OCI-LY3 (cell line): ENCODE measurements at regions not wholly inside any gene's neighbourhood (a gene's known extent, or its start where the extent isn't known, plus 50 kb on each side); places are given as distances from the start of the nearest gene placed in this dataset.

Experiments
- H2AFZ ChIP-seq: fragments of 200-600, 300-600 bp; shearing (Covaris generic); 2 replicates; pipeline ENCODE4 v1.6.0; 2014; ENCODE audit warnings: antibody characterized with exemption, low read depth, low read length
- H3K27ac ChIP-seq: fragments of 200-600, 300-600 bp; sonication (generic); 2 replicates; pipeline ENCODE4 v1.5.1; 2014; ENCODE audit warnings: mild to moderate bottlenecking, low read length, moderate library complexity, mixed read lengths
- H3K27me3 ChIP-seq: fragments of 200-600, 300-600 bp; sonication (generic); 2 replicates; pipeline ENCODE4 v1.6.1; 2014; ENCODE audit warnings: low read depth, low read length, mixed read lengths
- H3K36me3 ChIP-seq: fragments of 200-600, 300-600 bp; sonication (generic); replicated peaks from 2 replicates; pipeline ENCODE3; 2014; ENCODE audit warnings: low read depth, low read length, mixed read lengths
- H3K4me1 ChIP-seq: fragments of 300-600, 200-600 bp; sonication (generic); 2 replicates; pipeline ENCODE4 v1.6.1; 2014; ENCODE audit warnings: low read length, mixed read lengths
- H3K4me2 ChIP-seq: fragments of 200-600, 300-600 bp; sonication (generic); 2 replicates; pipeline ENCODE4 v1.6.1; 2014; ENCODE audit warnings: low read length, mixed read lengths
- H3K4me3 ChIP-seq: fragments of 300-600, 200-600 bp; sonication (generic); 2 replicates; pipeline ENCODE4 v1.5.1; 2014; ENCODE audit warnings: antibody characterized with exemption, mild to moderate bottlenecking, low read length, moderate library complexity
- H3K79me2 ChIP-seq: fragments of 300-600, 200-600 bp; shearing (Covaris generic); 2 replicates; pipeline ENCODE4 v1.6.1; 2014; ENCODE audit warnings: mild to moderate bottlenecking, low read length, mixed read lengths
- H3K9ac ChIP-seq: fragments of 300-600, 200-600 bp; shearing (Covaris generic); 2 replicates; pipeline ENCODE4 v1.6.0; 2014; ENCODE audit warnings: mild to moderate bottlenecking, low read length, moderate library complexity
- H3K9me3 ChIP-seq: fragments of 200-600, 300-600 bp; shearing (Covaris generic); 2 replicates; pipeline ENCODE4 v1.6.1; 2014; ENCODE audit warnings: low read length, mixed read lengths; ENCODE audit not compliant: insufficient read depth
- H4K20me1 ChIP-seq: fragments of 200-600, 300-600 bp; sonication (generic); 2 replicates; pipeline ENCODE4 v1.6.1; 2016; ENCODE audit warnings: low read length, mixed read lengths; ENCODE audit not compliant: insufficient read depth
- EZH2phosphoT487 ChIP-seq: fragments of 200-600 bp; shearing (Covaris generic); IDR thresholded peaks from 2 replicates; pipeline ENCODE4 v1.6.1; 2018; ENCODE audit warnings: antibody characterized with exemption, mixed run types, low read depth
- TF ChIP-seq, protein P1 (sequence below): fragments of 200-600, 300-600 bp; sonication (generic); IDR thresholded peaks from 2 replicates; pipeline ENCODE4 v1.5.1; 2014; ENCODE audit warnings: antibody characterized with exemption, low read length, low read depth

DNA sequence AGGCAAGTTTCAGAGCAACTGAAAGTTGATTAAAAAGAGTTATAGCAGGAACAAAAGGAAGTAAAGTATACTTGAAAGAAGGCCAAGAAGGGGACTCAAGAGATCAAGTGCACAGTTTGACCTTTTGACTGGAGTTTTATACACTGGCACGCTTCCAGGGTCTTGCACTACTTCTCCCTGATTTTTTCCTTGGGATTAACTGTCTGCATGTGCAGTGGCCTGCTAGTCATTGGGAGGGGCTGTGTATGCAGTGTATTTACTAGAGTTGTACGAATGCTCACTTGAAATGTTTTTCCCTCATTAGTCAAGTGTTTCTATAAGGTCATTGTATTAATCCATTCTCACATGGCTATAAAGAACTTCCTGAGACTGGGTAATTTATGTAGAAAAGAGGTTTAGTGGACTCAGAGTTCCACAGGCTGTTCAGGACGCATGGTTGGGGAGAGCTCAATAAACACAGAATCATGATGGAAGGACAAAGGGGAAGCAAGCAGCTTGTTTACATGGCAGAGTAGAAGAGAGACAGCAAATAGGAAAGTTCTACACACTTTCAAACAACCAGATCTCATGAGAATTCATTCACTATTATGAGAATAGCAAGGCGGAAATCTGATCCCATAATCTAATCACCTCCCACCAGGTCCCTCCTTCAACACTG is 571.8 kb downstream of the ZPLD1 start:
- no peaks in the 10 kb centered on the region for H4K20me1 ChIP-seq
- H3K4me1 ChIP-seq = no peaks in the 10 kb centered on the region
- H3K9me3 ChIP-seq = no peaks in the 10 kb centered on the region
- H3K4me3 ChIP-seq = no peak overlapping the region
- H3K9ac ChIP-seq = no peak overlapping the region
- no peak overlapping the region for H3K4me2 ChIP-seq
- no peak for TF ChIP-seq EZH2phosphoT487
- TF ChIP-seq, protein P1, sequence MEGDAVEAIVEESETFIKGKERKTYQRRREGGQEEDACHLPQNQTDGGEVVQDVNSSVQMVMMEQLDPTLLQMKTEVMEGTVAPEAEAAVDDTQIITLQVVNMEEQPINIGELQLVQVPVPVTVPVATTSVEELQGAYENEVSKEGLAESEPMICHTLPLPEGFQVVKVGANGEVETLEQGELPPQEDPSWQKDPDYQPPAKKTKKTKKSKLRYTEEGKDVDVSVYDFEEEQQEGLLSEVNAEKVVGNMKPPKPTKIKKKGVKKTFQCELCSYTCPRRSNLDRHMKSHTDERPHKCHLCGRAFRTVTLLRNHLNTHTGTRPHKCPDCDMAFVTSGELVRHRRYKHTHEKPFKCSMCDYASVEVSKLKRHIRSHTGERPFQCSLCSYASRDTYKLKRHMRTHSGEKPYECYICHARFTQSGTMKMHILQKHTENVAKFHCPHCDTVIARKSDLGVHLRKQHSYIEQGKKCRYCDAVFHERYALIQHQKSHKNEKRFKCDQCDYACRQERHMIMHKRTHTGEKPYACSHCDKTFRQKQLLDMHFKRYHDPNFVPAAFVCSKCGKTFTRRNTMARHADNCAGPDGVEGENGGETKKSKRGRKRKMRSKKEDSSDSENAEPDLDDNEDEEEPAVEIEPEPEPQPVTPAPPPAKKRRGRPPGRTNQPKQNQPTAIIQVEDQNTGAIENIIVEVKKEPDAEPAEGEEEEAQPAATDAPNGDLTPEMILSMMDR = no peak
- no peaks in the 10 kb centered on the region for H3K79me2 ChIP-seq
- H2AFZ ChIP-seq = no peak overlapping the region
- no peaks in the 10 kb centered on the region for H3K36me3 ChIP-seq
- no peak overlapping the region for H3K27ac ChIP-seq
- H3K27me3 ChIP-seq = no peaks in the 10 kb centered on the region

DNA sequence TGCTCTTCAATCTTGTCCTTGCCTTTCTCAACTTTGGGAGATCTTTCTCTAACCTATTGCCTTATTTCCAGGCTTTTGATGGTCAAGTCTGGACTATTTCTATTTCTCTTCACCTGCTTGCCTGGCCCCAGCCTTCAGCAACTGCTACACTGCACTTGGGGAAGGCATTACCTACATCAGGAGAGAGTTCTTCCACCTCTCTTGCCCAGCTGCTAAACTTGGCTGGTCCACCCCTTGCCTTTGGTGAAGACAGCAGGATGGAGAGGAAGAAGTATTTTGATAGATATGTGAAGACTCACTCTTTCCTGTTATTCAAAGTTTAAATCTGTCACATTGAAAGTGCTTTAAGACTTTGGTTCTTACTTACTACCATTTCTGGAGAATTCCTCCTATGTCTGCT is 574.8 kb downstream of the ZPLD1 start:
- no peak overlapping the region for H3K4me2 ChIP-seq

DNA sequence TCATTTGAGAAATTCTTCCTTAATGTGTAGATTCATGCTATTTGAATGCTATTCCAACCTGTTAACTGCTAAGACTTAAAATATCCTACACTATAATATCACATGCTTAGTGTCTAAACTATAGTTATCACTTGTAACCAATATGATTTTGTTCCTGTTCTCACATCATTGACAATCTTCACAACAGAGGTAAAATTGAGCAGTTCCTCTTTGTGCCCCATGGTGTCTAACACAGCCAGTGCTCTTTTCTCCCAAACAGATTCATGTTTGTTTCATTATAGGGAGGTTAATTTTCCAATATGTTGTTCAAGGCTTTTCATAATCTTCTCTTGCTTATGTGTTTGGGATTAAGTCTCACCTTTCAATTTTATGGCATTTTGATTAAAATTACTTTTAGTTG is 591.1 kb downstream of the ZPLD1 start:
- TF ChIP-seq EZH2phosphoT487 = no peak
- TF ChIP-seq, protein P1 = no peak; the same call in 1 of the 2 replicates
- no peaks in the 10 kb centered on the region for H4K20me1 ChIP-seq
- no peak overlapping the region for H3K9ac ChIP-seq
- H3K9me3 ChIP-seq = no peaks in the 10 kb centered on the region
- H3K4me1 ChIP-seq = no peaks in the 10 kb centered on the region
- H3K27me3 ChIP-seq = no peaks in the 10 kb centered on the region
- H3K4me2 ChIP-seq = no peak overlapping the region
- no peak overlapping the region for H3K4me3 ChIP-seq
- no peak overlapping the region for H3K27ac ChIP-seq
- H3K36me3 ChIP-seq = no peaks in the 10 kb centered on the region
- no peak overlapping the region for H2AFZ ChIP-seq
- no peaks in the 10 kb centered on the region for H3K79me2 ChIP-seq

More for the DNA sequence above, 574.8 kb downstream of the ZPLD1 start:
- H2AFZ ChIP-seq = no peak overlapping the region
- no peak overlapping the region for H3K9ac ChIP-seq
- H3K9me3 ChIP-seq = no peaks in the 10 kb centered on the region
- H3K27me3 ChIP-seq = no peaks in the 10 kb centered on the region
- TF ChIP-seq, protein P1 = no peak
- H3K4me1 ChIP-seq = no peaks in the 10 kb centered on the region
- no peaks in the 10 kb centered on the region for H4K20me1 ChIP-seq
- no peak overlapping the region for H3K4me3 ChIP-seq
- H3K27ac ChIP-seq = no peak overlapping the region
- H3K36me3 ChIP-seq = no peaks in the 10 kb centered on the region
- no peaks in the 10 kb centered on the region for H3K79me2 ChIP-seq

DNA sequence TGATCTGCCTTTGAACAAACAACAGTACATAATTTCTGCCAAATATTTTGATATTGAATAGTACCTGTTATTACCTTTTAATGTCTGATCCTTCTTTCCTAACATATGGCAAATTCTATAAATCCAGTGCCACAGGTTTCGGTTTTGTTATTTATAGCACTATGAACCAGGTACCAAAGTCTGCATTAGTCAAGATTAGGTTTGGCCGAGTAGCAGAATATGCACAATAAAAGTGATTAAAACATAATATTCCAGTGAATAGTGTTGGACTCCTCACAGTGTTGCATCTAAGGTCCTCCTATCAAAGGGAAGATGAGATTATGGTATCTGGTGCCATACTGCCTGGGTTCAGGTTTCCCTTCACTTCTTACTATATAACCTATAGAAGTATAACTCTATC is 599.0 kb downstream of the ZPLD1 start:
- H3K9ac ChIP-seq = no peak overlapping the region
- H4K20me1 ChIP-seq = no peaks in the 10 kb centered on the region
- no peaks in the 10 kb centered on the region for H3K79me2 ChIP-seq
- no peaks in the 10 kb centered on the region for H3K27me3 ChIP-seq
- no peak overlapping the region for H3K4me2 ChIP-seq
- H3K27ac ChIP-seq = no peak overlapping the region
- H2AFZ ChIP-seq = no peak overlapping the region
- TF ChIP-seq, protein P1 = no peak
- no peak for TF ChIP-seq EZH2phosphoT487
- H3K9me3 ChIP-seq = no peaks in the 10 kb centered on the region
- no peaks in the 10 kb centered on the region for H3K4me1 ChIP-seq
- H3K36me3 ChIP-seq = no peaks in the 10 kb centered on the region
- no peak overlapping the region for H3K4me3 ChIP-seq
